Transverse colon (tissue), 3 donors: ENCODE measurements at regions not wholly inside any gene's neighbourhood (a gene's known extent, or its start where the extent isn't known, plus 50 kb on each side); places are given as distances from the start of the nearest gene placed in this dataset.

Source experiments
- CTCF ChIP-seq, 5 experiments: fragments of 200-600 bp in 3 of 5; fragments of 450-650 bp in 2 of 5; sonication (generic) in 3 of 5; IDR thresholded peaks; 1 replicate in 2 of 5; 2 replicates in 3 of 5; pipeline ENCODE4 v1.5.1; 2016 to 2017; ENCODE audit warnings: antibody characterized with exemption in 5 of 5, inconsistent platforms in 3 of 5, mild to moderate bottlenecking in 2 of 5, moderate library complexity in 1 of 5
- EP300 ChIP-seq: sonication (generic); formaldehyde crosslinking; IDR thresholded peaks from one replicate; pipeline ENCODE4 v1.6.1; 2017; ENCODE audit warnings: antibody characterized with exemption, low read depth
- POLR2A ChIP-seq: fragments of 450-650 bp; IDR thresholded peaks from one replicate; pipeline ENCODE4 v1.6.1; 2016; ENCODE audit warnings: antibody characterized with exemption, mild to moderate bottlenecking, moderate library complexity

GRCh38 chr3:44012160-44012899 lies 229.4 kb upstream of the TOPAZ1 start:
- TF ChIP-seq POLR2A (no peak), EP300 (no peak), CTCF (IDR thresholded peaks at IDR 0.05) (no peak)
